ENCODE measurements at regions not wholly inside any gene's neighbourhood (a gene's known extent, or its start where the extent isn't known, plus 50 kb on each side); places are given as distances from the start of the nearest gene placed in this dataset.
A peak's percentile ranks its signal among the peaks of the same experiment; 100 is the strongest.
"Not testable (repeated sequence)": the region's sequence is repeated elsewhere in the genome, so short reads cannot be mapped to it uniquely, and the experiment has no call there.

- Histone ChIP-seq H3K4me1 (ENCODE audit: control insufficient read depth, insufficient read depth, low read length) (no peaks in the 10 kb centered on the region), H3K27ac (ENCODE audit: low read length) (no peak overlapping the region), H3K9me3 (ENCODE audit: control insufficient read depth, low read length) (no peaks in the 10 kb centered on the region), H3K4me3 (ENCODE audit: low read length) (no peak overlapping the region), H3K27me3 (ENCODE audit: control insufficient read depth, insufficient read depth) (no peaks in the 10 kb centered on the region)
- ATAC-seq (peak in 1 of 2 donors; percentile 57), DNase-seq (no peak)
- intact Hi-C loops (cut with DNase I) = no loop called here
- 53% methylated on average over 3 of the region's 3 CpGs for WGBS
Observed at GRCh38 chr20:52004715-52005114, 186.9 kb downstream of the ZFP64 start.

GRCh38 chr20:52004018-52004417, 187.6 kb downstream of the ZFP64 start:
- H3K27ac ChIP-seq (ENCODE audit: low read length) = no peak overlapping the region
- H3K4me3 ChIP-seq (ENCODE audit: low read length) = no peak overlapping the region
- DNase-seq = no peak
- H3K9me3 ChIP-seq (ENCODE audit: control insufficient read depth, low read length) = no peaks in the 10 kb centered on the region
- H3K27me3 ChIP-seq (ENCODE audit: control insufficient read depth, insufficient read depth) = no peaks in the 10 kb centered on the region
- WGBS = 79% methylated on average over 5 of the region's 5 CpGs
- no peaks in the 10 kb centered on the region for H3K4me1 ChIP-seq (ENCODE audit: control insufficient read depth, insufficient read depth, low read length)
- no peak for ATAC-seq
- intact Hi-C loops (cut with DNase I) = no loop called here

GRCh38 chr20:52003415-52003814, 188.2 kb downstream of the ZFP64 start:
- WGBS = 81% methylated on average over 5 of the region's 5 CpGs
- DNase-seq (no peak), ATAC-seq (no peak)
- no peak overlapping the region for H3K27ac ChIP-seq (ENCODE audit: low read length)
- H3K9me3 ChIP-seq (ENCODE audit: control insufficient read depth, low read length) = no peaks in the 10 kb centered on the region
- intact Hi-C loops (cut with DNase I) = no loop called here
- H3K27me3 ChIP-seq (ENCODE audit: control insufficient read depth, insufficient read depth) = no peaks in the 10 kb centered on the region
- no peak overlapping the region for H3K4me3 ChIP-seq (ENCODE audit: low read length)
- no peaks in the 10 kb centered on the region for H3K4me1 ChIP-seq (ENCODE audit: control insufficient read depth, insufficient read depth, low read length)

GRCh38 chr20:52001999-52002666, 189.4 kb downstream of the ZFP64 start:
- no peak for ATAC-seq
- H3K4me1 ChIP-seq (ENCODE audit: control insufficient read depth, insufficient read depth, low read length) = no peaks in the 10 kb centered on the region
- intact Hi-C loops (cut with DNase I) = no loop called here
- H3K27me3 ChIP-seq (ENCODE audit: control insufficient read depth, insufficient read depth) = no peaks in the 10 kb centered on the region
- no peaks in the 10 kb centered on the region for H3K9me3 ChIP-seq (ENCODE audit: control insufficient read depth, low read length)
- no peak overlapping the region for H3K27ac ChIP-seq (ENCODE audit: low read length)
- DNase-seq = no peak
- H3K4me3 ChIP-seq (ENCODE audit: low read length) = no peak overlapping the region
- WGBS = 44% methylated on average over 8 of the region's 8 CpGs

- ATAC-seq; H3K27me3 ChIP-seq (ENCODE audit: control insufficient read depth, insufficient read depth); H3K9me3 ChIP-seq (ENCODE audit: control insufficient read depth, low read length); H3K4me3 ChIP-seq (ENCODE audit: low read length); H3K27ac ChIP-seq (ENCODE audit: low read length); H3K4me1 ChIP-seq (ENCODE audit: control insufficient read depth, insufficient read depth, low read length); intact Hi-C loops (cut with DNase I); DNase-seq: not testable (repeated sequence)
- WGBS = 86% methylated on average over 4 of the region's 4 CpGs
Observed at GRCh38 chr20:51997281-51997936, 194.2 kb downstream of the ZFP64 start.

- Histone ChIP-seq H3K4me3 (ENCODE audit: low read length) (no peak overlapping the region), H3K4me1 (ENCODE audit: control insufficient read depth, insufficient read depth, low read length) (no peaks in the 10 kb centered on the region), H3K27ac (ENCODE audit: low read length) (no peak overlapping the region), H3K27me3 (ENCODE audit: control insufficient read depth, insufficient read depth) (no peaks in the 10 kb centered on the region), H3K9me3 (ENCODE audit: control insufficient read depth, low read length) (no peaks in the 10 kb centered on the region)
- 56% methylated on average over 3 of the region's 3 CpGs for WGBS
- intact Hi-C loops (cut with DNase I) = no loop called here
- ATAC-seq (no peak), DNase-seq (no peak)
Observed at GRCh38 chr20:51995551-51995951, 193.2 kb upstream of the SALL4 start.

GRCh38 chr20:51994751-51995417, 192.6 kb upstream of the SALL4 start:
- intact Hi-C loops (cut with DNase I) = no loop called here
- H3K4me3 ChIP-seq (ENCODE audit: low read length) = no peak overlapping the region

GRCh38 chr20:51987812-51988211, 185.5 kb upstream of the SALL4 start:
- no peaks in the 10 kb centered on the region for H3K27me3 ChIP-seq (ENCODE audit: control insufficient read depth, insufficient read depth)
- no peak for ATAC-seq
- H3K9me3 ChIP-seq (ENCODE audit: control insufficient read depth, low read length) = no peaks in the 10 kb centered on the region
- H3K27ac ChIP-seq (ENCODE audit: low read length) = no peak overlapping the region
- no peaks in the 10 kb centered on the region for H3K4me1 ChIP-seq (ENCODE audit: control insufficient read depth, insufficient read depth, low read length)
- DNase-seq = no peak
- intact Hi-C loops (cut with DNase I) = no loop called here
- no peak overlapping the region for H3K4me3 ChIP-seq (ENCODE audit: low read length)

More at GRCh38 chr20:51994751-51995417, 192.6 kb upstream of the SALL4 start:
- Histone ChIP-seq H3K27ac (ENCODE audit: low read length) (no peak overlapping the region), H3K4me1 (ENCODE audit: control insufficient read depth, insufficient read depth, low read length) (no peaks in the 10 kb centered on the region), H3K27me3 (ENCODE audit: control insufficient read depth, insufficient read depth) (no peaks in the 10 kb centered on the region), H3K9me3 (ENCODE audit: control insufficient read depth, low read length) (no peaks in the 10 kb centered on the region)
- WGBS = 87% methylated on average over 10 of the region's 10 CpGs
- ATAC-seq (no peak), DNase-seq (no peak)

- Histone ChIP-seq H3K4me1 (ENCODE audit: control insufficient read depth, insufficient read depth, low read length) (no peaks in the 10 kb centered on the region), H3K4me3 (ENCODE audit: low read length) (no peak overlapping the region), H3K27ac (ENCODE audit: low read length) (no peak overlapping the region), H3K27me3 (ENCODE audit: control insufficient read depth, insufficient read depth) (no peaks in the 10 kb centered on the region), H3K9me3 (ENCODE audit: control insufficient read depth, low read length) (no peaks in the 10 kb centered on the region)
- ATAC-seq = peak; percentile 91 to 92
- no peak for DNase-seq
- intact Hi-C loops (cut with DNase I) = no loop called here
Observed at GRCh38 chr20:51985013-51985415, 182.7 kb upstream of the SALL4 start.

- no peaks in the 10 kb centered on the region for H3K27me3 ChIP-seq (ENCODE audit: control insufficient read depth, insufficient read depth)
- DNase-seq (no peak), ATAC-seq (no peak)
- WGBS = 96% methylated on average over 11 of the region's 11 CpGs
- intact Hi-C loops (cut with DNase I) = no loop called here
- peaks cover 3% of the 10 kb centered on the region for H3K9me3 ChIP-seq (ENCODE audit: control insufficient read depth, low read length)
- no peaks in the 10 kb centered on the region for H3K4me1 ChIP-seq (ENCODE audit: control insufficient read depth, insufficient read depth, low read length)
- H3K27ac ChIP-seq (ENCODE audit: low read length) = no peak overlapping the region
- H3K4me3 ChIP-seq (ENCODE audit: low read length) = no peak overlapping the region
Observed at GRCh38 chr20:51980277-51980676, 178.0 kb upstream of the SALL4 start.

- H3K9me3 ChIP-seq (ENCODE audit: control insufficient read depth, low read length) = peaks cover 3% of the 10 kb centered on the region
- no peak overlapping the region for H3K27ac ChIP-seq (ENCODE audit: low read length)
- ATAC-seq (no peak), DNase-seq (no peak)
- no peaks in the 10 kb centered on the region for H3K4me1 ChIP-seq (ENCODE audit: control insufficient read depth, insufficient read depth, low read length)
- WGBS = 72% methylated on average over 4 of the region's 4 CpGs
- no peaks in the 10 kb centered on the region for H3K27me3 ChIP-seq (ENCODE audit: control insufficient read depth, insufficient read depth)
- H3K4me3 ChIP-seq (ENCODE audit: low read length) = no peak overlapping the region
- intact Hi-C loops (cut with DNase I) = no loop called here
Observed at GRCh38 chr20:51979226-51979625, 176.9 kb upstream of the SALL4 start.
